OCI-LY1 (cell line): ENCODE measurements at regions not wholly inside any gene's neighbourhood (a gene's known extent, or its start where the extent isn't known, plus 50 kb on each side); places are given as distances from the start of the nearest gene placed in this dataset.

Experiments
- CTCF ChIP-seq: fragments of 200-600 bp; sonication (generic), shearing (Covaris generic); IDR thresholded peaks from 2 replicates; pipeline ENCODE4 v1.5.1; 2017; ENCODE audit warnings: mild to moderate bottlenecking, antibody characterized with exemption, low read length, moderate library complexity, mixed read lengths
- EZH2 ChIP-seq: fragments of 200-600 bp; sonication (generic), shearing (Covaris generic); IDR thresholded peaks from 2 replicates; pipeline ENCODE4 v1.8.0; 2017; ENCODE audit warnings: borderline replicate concordance, mixed run types, mild to moderate bottlenecking, antibody characterized with exemption, low read length, moderate library complexity, mixed read lengths

GRCh38 chr5:74281166-74281565 lies 359.4 kb downstream of the ENC1 start:
- TF ChIP-seq CTCF (no peak), EZH2 (no peak)
